ENCODE measurements at regions not wholly inside any gene's neighbourhood (a gene's known extent, or its start where the extent isn't known, plus 50 kb on each side); places are given as distances from the start of the nearest gene placed in this dataset.
"Not testable (repeated sequence)": the region's sequence is repeated elsewhere in the genome, so short reads cannot be mapped to it uniquely, and the experiment has no call there.

- in situ Hi-C loops (cut with HindIII; ENCODE audit: low sequenced_read_pairs); DNase-seq (ENCODE audit: low spot score): not testable (repeated sequence)
Measured at GRCh38 chr7:73244782-73245311, 63.8 kb downstream of the NSUN5 start.

- not testable (repeated sequence) for DNase-seq (ENCODE audit: low spot score)
Measured at GRCh38 chr7:73234994-73235717, 73.5 kb downstream of the NSUN5 start.

GRCh38 chr7:73225745-73226144 is 82.9 kb downstream of the NSUN5 start:
- DNase-seq (ENCODE audit: low spot score); in situ Hi-C loops (cut with HindIII; ENCODE audit: low sequenced_read_pairs): not testable (repeated sequence)

More at GRCh38 chr7:73234994-73235717, 73.5 kb downstream of the NSUN5 start:
- in situ Hi-C loops (cut with HindIII; ENCODE audit: low sequenced_read_pairs), result not testable (repeated sequence)

GRCh38 chr7:73221724-73222123 is 86.9 kb downstream of the NSUN5 start:
- in situ Hi-C loops (cut with HindIII; ENCODE audit: low sequenced_read_pairs); DNase-seq (ENCODE audit: low spot score): not testable (repeated sequence)

- in situ Hi-C loops (cut with HindIII; ENCODE audit: low sequenced_read_pairs); DNase-seq (ENCODE audit: low spot score): not testable (repeated sequence)
Measured at GRCh38 chr7:73220766-73221370, 87.8 kb downstream of the NSUN5 start.

- in situ Hi-C loops (cut with HindIII; ENCODE audit: low sequenced_read_pairs); DNase-seq (ENCODE audit: low spot score): not testable (repeated sequence)
Measured at GRCh38 chr7:73220357-73220756, 88.3 kb downstream of the NSUN5 start.

- in situ Hi-C loops (cut with HindIII; ENCODE audit: low sequenced_read_pairs); DNase-seq (ENCODE audit: low spot score): not testable (repeated sequence)
Measured at GRCh38 chr7:73218802-73219201, 89.8 kb downstream of the NSUN5 start.

GRCh38 chr7:73216046-73216675 is 92.5 kb downstream of the NSUN5 start:
- DNase-seq (ENCODE audit: low spot score); in situ Hi-C loops (cut with HindIII; ENCODE audit: low sequenced_read_pairs): not testable (repeated sequence)

- DNase-seq (ENCODE audit: low spot score); in situ Hi-C loops (cut with HindIII; ENCODE audit: low sequenced_read_pairs): not testable (repeated sequence)
Measured at GRCh38 chr7:73215232-73215631, 93.4 kb downstream of the NSUN5 start.

GRCh38 chr7:73214471-73214870 is 94.2 kb downstream of the NSUN5 start:
- in situ Hi-C loops (cut with HindIII; ENCODE audit: low sequenced_read_pairs), result not testable (repeated sequence)

GRCh38 chr7:73213076-73213475 is 95.5 kb downstream of the NSUN5 start:
- in situ Hi-C loops (cut with HindIII; ENCODE audit: low sequenced_read_pairs); DNase-seq (ENCODE audit: low spot score): not testable (repeated sequence)

More at GRCh38 chr7:73214471-73214870, 94.2 kb downstream of the NSUN5 start:
- not testable (repeated sequence) for DNase-seq (ENCODE audit: low spot score)

GRCh38 chr7:73205594-73205993 is 103.0 kb downstream of the NSUN5 start:
- in situ Hi-C loops (cut with HindIII; ENCODE audit: low sequenced_read_pairs); DNase-seq (ENCODE audit: low spot score): not testable (repeated sequence)

GRCh38 chr7:73204898-73205297 is 103.7 kb downstream of the NSUN5 start:
- in situ Hi-C loops (cut with HindIII; ENCODE audit: low sequenced_read_pairs); DNase-seq (ENCODE audit: low spot score): not testable (repeated sequence)

GRCh38 chr7:73203312-73203711 is 105.3 kb downstream of the NSUN5 start:
- DNase-seq (ENCODE audit: low spot score); in situ Hi-C loops (cut with HindIII; ENCODE audit: low sequenced_read_pairs): not testable (repeated sequence)

- in situ Hi-C loops (cut with HindIII; ENCODE audit: low sequenced_read_pairs); DNase-seq (ENCODE audit: low spot score): not testable (repeated sequence)
Measured at GRCh38 chr7:73201264-73201663, 107.4 kb downstream of the NSUN5 start.

GRCh38 chr7:73200518-73201099 is 108.0 kb downstream of the NSUN5 start:
- DNase-seq (ENCODE audit: low spot score), result not testable (repeated sequence)

GRCh38 chr7:73193991-73194390 is 108.2 kb upstream of the SPDYE9 start:
- in situ Hi-C loops (cut with HindIII; ENCODE audit: low sequenced_read_pairs); DNase-seq (ENCODE audit: low spot score): not testable (repeated sequence)

More at GRCh38 chr7:73200518-73201099, 108.0 kb downstream of the NSUN5 start:
- in situ Hi-C loops (cut with HindIII; ENCODE audit: low sequenced_read_pairs), result not testable (repeated sequence)

- DNase-seq (ENCODE audit: low spot score); in situ Hi-C loops (cut with HindIII; ENCODE audit: low sequenced_read_pairs): not testable (repeated sequence)
Measured at GRCh38 chr7:73190483-73191155, 104.8 kb upstream of the SPDYE9 start.

- in situ Hi-C loops (cut with HindIII; ENCODE audit: low sequenced_read_pairs); DNase-seq (ENCODE audit: low spot score): not testable (repeated sequence)
Measured at GRCh38 chr7:73188287-73188686, 102.4 kb upstream of the SPDYE9 start.
